HUES64 (cell line): ENCODE measurements at regions not wholly inside any gene's neighbourhood (a gene's known extent, or its start where the extent isn't known, plus 50 kb on each side); places are given as distances from the start of the nearest gene placed in this dataset.

Source experiments
- H3K27ac ChIP-seq: 2 replicates; pipeline ENCODE4 v1.7.0; 2013; ENCODE audit warnings: low read depth, low read length, inconsistent platforms
- H3K27me3 ChIP-seq: 2 replicates; pipeline ENCODE4 v1.6.1; 2013; ENCODE audit warnings: mild to moderate bottlenecking, low read length; ENCODE audit not compliant: insufficient read depth
- H3K36me3 ChIP-seq: 2 replicates; pipeline ENCODE4 v1.6.1; 2013; ENCODE audit warnings: mild to moderate bottlenecking, low read length; ENCODE audit not compliant: insufficient read depth
- H3K4me1 ChIP-seq: 2 replicates; pipeline ENCODE4 v1.6.1; 2013; ENCODE audit warnings: mild to moderate bottlenecking, low read length, moderate library complexity; ENCODE audit not compliant: insufficient read depth
- H3K4me3 ChIP-seq: 2 replicates; pipeline ENCODE4 v1.5.1; 2013; ENCODE audit warnings: mild to moderate bottlenecking, low read length, moderate library complexity
- H3K9ac ChIP-seq: 2 replicates; pipeline ENCODE4 v1.6.1; 2013; ENCODE audit warnings: mild to moderate bottlenecking, low read depth, low read length
- H3K9me3 ChIP-seq: 2 replicates; pipeline ENCODE4 v1.6.1; 2013; ENCODE audit warnings: low read depth, low read length; ENCODE audit not compliant: insufficient read depth
- WGBS: fragments of 150-250, 120-280 bp; methylation state at CpG from one replicate; pipeline ENCODE4 v1.1.7; 2013; ENCODE audit warnings: missing lambda C conversion rate; 5-methylcytosine and 5-hydroxymethylcytosine counted together

DNA sequence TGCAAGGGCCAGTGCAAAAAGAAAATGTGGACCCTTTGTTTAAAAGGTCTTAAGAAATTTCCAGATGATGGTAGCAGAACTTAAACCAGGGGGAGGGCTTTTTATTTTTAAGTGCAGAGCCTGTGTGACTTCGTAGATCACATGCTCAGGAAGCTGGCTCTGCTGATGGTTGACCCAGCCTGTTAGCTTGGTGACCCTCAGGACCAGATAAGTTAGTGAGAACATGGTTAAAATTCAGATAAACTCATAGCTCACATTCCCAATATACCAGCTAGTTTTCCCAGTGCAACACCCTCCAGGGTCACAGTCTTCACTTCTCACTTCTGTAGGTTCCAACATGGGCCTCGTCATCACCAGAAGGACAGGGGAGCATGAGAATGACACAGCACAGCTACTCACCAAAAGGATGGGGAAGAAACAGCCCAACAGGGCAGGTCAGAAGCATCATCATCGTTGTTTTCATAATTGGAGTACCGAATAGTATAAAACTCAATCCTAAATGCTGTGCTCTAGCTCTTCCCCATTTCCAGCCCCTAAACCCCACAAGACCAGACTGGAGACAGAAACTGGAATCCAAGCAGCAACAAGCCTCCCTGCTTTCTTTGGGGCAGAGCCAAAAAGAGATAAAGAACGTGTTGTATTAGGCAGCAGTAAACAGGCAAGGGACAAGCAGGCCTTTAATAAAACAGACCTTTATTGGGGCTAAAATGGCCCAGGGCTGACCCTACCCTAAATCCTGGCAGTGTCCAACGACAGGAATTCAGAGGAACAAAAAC lies 102.2 kb upstream of the ANKRD1 start:
- H3K27ac ChIP-seq = no peak overlapping the region
- H3K9ac ChIP-seq = no peak overlapping the region
- WGBS = 90% methylated on average over 6 of the region's 6 CpGs
- no peaks in the 10 kb centered on the region for H3K9me3 ChIP-seq
- H3K4me1 ChIP-seq = no peaks in the 10 kb centered on the region
- no peak overlapping the region for H3K4me3 ChIP-seq
- H3K27me3 ChIP-seq = no peaks in the 10 kb centered on the region
- H3K36me3 ChIP-seq = no peaks in the 10 kb centered on the region

DNA sequence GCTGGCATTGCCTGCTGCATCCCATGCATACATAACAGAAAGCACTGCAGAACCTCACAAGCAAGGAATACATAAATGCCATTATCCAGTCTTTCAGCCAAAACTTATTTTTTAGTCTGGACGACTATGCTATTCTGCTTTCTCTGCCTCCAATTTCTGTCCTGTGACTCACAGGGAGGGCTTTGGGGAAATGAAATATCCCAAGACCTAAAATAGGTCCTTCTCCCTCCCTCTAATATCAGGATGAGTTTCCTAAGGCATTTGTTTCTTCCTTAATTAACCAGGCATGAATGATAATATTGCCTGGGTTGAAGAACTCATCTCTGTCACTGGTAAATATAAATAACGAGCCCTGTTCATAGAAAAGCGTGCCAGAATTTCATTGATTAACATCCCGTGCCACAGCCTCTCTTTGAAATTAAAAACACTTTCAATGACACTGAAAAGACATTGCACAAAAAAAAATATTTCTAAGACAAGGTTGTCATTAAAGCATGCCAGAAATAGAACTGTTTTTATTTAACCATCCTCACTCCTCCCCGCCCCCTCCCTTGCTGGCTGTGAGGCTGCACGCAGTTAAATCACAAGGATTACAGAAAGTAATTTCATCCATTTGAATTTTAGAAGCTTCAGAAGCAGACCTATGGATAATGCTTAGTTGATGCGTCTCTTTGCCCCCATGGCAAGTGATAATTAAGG lies 103.0 kb upstream of the ANKRD1 start:
- WGBS = 93% methylated on average over 7 of the region's 7 CpGs
- no peaks in the 10 kb centered on the region for H3K27me3 ChIP-seq
- no peak overlapping the region for H3K4me3 ChIP-seq
- no peak overlapping the region for H3K27ac ChIP-seq
- no peaks in the 10 kb centered on the region for H3K4me1 ChIP-seq
- no peaks in the 10 kb centered on the region for H3K9me3 ChIP-seq
- H3K9ac ChIP-seq = no peak overlapping the region
- H3K36me3 ChIP-seq = no peaks in the 10 kb centered on the region

DNA sequence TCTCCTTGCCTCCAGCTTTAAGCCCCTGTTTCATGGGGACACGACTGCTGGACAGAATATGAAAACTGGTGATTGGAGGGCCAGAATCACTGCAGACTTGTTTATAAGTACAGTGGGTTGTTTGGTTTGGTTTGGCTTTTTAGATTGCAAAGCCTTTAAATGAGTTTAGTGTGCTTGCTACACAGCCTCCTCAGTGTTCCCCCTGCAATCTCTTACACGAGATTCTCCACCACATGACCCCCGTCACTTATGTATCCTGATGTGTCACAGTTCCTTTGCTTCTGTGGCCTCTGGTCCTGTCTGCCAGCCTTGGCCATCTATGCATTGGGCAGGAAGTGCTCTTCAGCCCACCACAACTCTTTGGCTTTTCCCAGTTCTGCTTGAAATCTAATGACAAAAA lies 103.7 kb upstream of the ANKRD1 start:
- H3K4me3 ChIP-seq = no peak overlapping the region
- H3K9ac ChIP-seq = no peak overlapping the region
- H3K27ac ChIP-seq = no peak overlapping the region
- 94% methylated on average over 3 of the region's 3 CpGs for WGBS
- H3K4me1 ChIP-seq = no peaks in the 10 kb centered on the region
- no peaks in the 10 kb centered on the region for H3K9me3 ChIP-seq
- no peaks in the 10 kb centered on the region for H3K36me3 ChIP-seq
- H3K27me3 ChIP-seq = no peaks in the 10 kb centered on the region

- Histone ChIP-seq H3K4me1 (peaks cover 22% of the 10 kb centered on the region), H3K27me3 (no peaks in the 10 kb centered on the region), H3K27ac (no peak overlapping the region), H3K9ac (no peak overlapping the region), H3K9me3 (no peaks in the 10 kb centered on the region), H3K4me3 (no peak overlapping the region), H3K36me3 (no peaks in the 10 kb centered on the region)
- WGBS = 88% methylated on average over 5 of the region's 5 CpGs
Measured at GRCh38 chr10:91032611-91033206, 111.8 kb upstream of the ANKRD1 start.

DNA sequence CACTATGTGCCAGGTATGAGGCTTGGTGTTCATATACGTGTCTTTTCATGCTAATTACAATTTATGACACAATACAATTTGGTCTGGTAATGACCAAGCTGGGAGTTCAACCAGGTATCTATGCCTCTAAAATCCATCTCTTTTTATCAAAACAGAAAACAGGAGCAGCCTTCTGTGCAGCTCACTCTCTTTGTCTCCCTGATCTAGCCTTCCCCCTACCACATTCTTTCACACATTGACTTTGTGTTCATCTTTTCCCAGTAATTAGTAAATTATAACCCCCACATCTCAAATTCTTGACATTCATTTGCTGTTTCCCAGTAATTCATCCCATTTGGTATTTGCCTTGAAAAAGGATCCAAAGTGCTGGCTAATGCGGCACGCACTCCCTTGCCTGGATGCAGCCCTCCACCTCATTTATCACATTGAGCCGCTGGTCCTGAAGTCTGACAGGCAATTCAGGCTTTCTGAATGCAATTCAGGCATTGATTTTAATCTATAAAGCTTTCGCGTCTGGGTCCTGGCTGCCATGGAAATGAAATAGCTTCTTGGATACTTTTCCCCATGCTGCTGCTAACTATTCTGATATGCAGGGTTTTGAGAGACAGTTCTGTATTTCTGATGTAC lies 112.5 kb upstream of the ANKRD1 start:
- Histone ChIP-seq H3K27me3 (no peaks in the 10 kb centered on the region), H3K9me3 (no peaks in the 10 kb centered on the region), H3K4me3 (no peak overlapping the region), H3K36me3 (no peaks in the 10 kb centered on the region), H3K9ac (no peak overlapping the region), H3K4me1 (peaks cover 22% of the 10 kb centered on the region), H3K27ac (no peak overlapping the region)
- WGBS = 95% methylated on average over 6 of the region's 6 CpGs

GRCh38 chr10:91034042-91034441 lies 113.2 kb upstream of the ANKRD1 start:
- Histone ChIP-seq H3K4me1 (peaks cover 22% of the 10 kb centered on the region), H3K27ac (no peak overlapping the region), H3K4me3 (no peak overlapping the region), H3K9ac (no peak overlapping the region), H3K27me3 (no peaks in the 10 kb centered on the region), H3K36me3 (no peaks in the 10 kb centered on the region), H3K9me3 (no peaks in the 10 kb centered on the region)
- WGBS = 94% methylated on average over 2 of the region's 3 CpGs

- Histone ChIP-seq H3K4me3 (no peak overlapping the region), H3K9me3 (no peaks in the 10 kb centered on the region), H3K36me3 (no peaks in the 10 kb centered on the region), H3K27ac (no peak overlapping the region), H3K27me3 (no peaks in the 10 kb centered on the region), H3K4me1 (peaks cover 22% of the 10 kb centered on the region), H3K9ac (no peak overlapping the region)
- 80% methylated on average over 9 of the region's 9 CpGs for WGBS
Measured at GRCh38 chr10:91034494-91035159, 113.7 kb upstream of the ANKRD1 start.

GRCh38 chr10:91035650-91036292 lies 114.9 kb upstream of the ANKRD1 start:
- Histone ChIP-seq H3K4me1 (peaks cover 22% of the 10 kb centered on the region), H3K36me3 (no peaks in the 10 kb centered on the region), H3K27me3 (no peaks in the 10 kb centered on the region), H3K9me3 (no peaks in the 10 kb centered on the region), H3K9ac (no peak overlapping the region), H3K4me3 (no peak overlapping the region), H3K27ac (no peak overlapping the region)
- WGBS = 88% methylated on average over 8 of the region's 8 CpGs

DNA sequence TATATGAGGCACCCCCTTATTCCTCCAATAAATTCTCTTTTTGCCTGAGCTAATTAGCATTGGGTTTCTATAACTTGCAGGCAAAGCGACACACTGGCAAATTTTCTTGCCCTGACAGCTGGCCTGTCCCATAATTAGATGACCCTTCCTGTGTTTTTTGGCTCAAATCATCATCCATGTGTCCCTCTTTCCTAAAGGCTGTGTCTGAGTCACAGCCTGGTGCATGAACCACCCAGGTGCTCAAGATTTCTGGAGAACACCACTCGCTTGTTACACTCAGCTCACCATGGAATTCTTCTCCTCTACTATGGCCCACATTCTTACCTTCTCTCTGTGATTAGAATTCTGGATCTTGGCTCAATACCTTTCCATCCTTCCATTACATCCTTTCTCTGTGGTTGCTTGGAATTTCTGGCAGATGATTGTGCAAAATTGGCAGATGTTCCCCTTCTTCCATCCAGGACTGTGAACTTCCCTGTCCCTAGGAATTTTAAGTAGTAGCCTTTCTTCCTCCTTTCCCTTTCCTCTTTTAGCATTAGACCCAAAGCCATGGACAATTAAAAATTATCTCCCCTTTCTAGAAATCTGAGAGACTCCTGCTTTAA lies 116.0 kb upstream of the ANKRD1 start:
- no peak overlapping the region for H3K4me3 ChIP-seq
- no peak overlapping the region for H3K9ac ChIP-seq
- H3K4me1 ChIP-seq = peaks cover 22% of the 10 kb centered on the region
- H3K27ac ChIP-seq = no peak overlapping the region
- WGBS = 95% methylated on average over 2 of the region's 2 CpGs
- no peaks in the 10 kb centered on the region for H3K27me3 ChIP-seq
- H3K9me3 ChIP-seq = no peaks in the 10 kb centered on the region
- H3K36me3 ChIP-seq = no peaks in the 10 kb centered on the region

DNA sequence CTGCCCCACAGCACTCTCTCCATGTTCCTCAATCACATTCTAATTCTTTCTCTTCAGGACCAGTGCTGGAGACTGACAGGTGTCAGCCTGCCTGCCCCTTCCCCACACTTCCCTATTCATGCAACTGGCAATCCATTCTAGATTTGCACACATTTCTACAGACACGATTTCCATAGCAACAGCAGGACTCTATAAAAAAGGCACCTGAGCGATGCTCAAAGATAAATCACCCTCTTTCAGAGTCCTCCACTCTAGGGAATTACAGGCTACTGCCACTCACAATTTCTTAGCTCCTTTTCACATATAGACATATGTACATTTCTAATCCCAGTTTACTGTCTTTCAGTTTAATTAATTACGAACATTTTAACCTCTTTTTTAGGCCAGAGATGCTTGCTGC lies 118.1 kb upstream of the ANKRD1 start:
- WGBS = 92% methylated on average over 3 of the region's 3 CpGs
- no peaks in the 10 kb centered on the region for H3K9me3 ChIP-seq
- peaks cover 20% of the 10 kb centered on the region for H3K4me1 ChIP-seq
- H3K9ac ChIP-seq = no peak overlapping the region
- no peak overlapping the region for H3K27ac ChIP-seq
- no peaks in the 10 kb centered on the region for H3K36me3 ChIP-seq
- no peak overlapping the region for H3K4me3 ChIP-seq
- H3K27me3 ChIP-seq = no peaks in the 10 kb centered on the region
